Adrenal gland (tissue), 9 donors: ENCODE measurements at regions not wholly inside any gene's neighbourhood (a gene's known extent, or its start where the extent isn't known, plus 50 kb on each side); places are given as distances from the start of the nearest gene placed in this dataset.
A peak's percentile ranks its signal among the peaks of the same experiment; 100 is the strongest.

Experiments
- DNase-seq, 7 donors: peaks; one replicate each; pipeline ENCODE4 v3.0.0-alpha.2; 2019 to 2020
- H3K27ac ChIP-seq, 5 donors: fragments of 200-600 bp; sonication (generic) in 4 of 5; 1 replicate in 3 of 5; 2 replicates in 2 of 5; pipeline versions ENCODE4 v1.5.1 to v1.8.0; 2016 to 2020; ENCODE audit warnings: mild to moderate bottlenecking in 1 of 5
- H3K27me3 ChIP-seq: fragments of 200-600 bp; 2 replicates; pipeline ENCODE4 v1.8.0; 2021
- H3K36me3 ChIP-seq, 2 donors: fragments of 200-600 bp; replicated peaks in 1 of 2; 1 replicate in 1 of 2; 2 replicates in 1 of 2; pipeline versions ENCODE4 v1.5.1 to v1.8.0; 2018 to 2022
- H3K4me1 ChIP-seq, 2 donors: fragments of 200-600 bp; replicated peaks in 1 of 2; 1 replicate in 1 of 2; 2 replicates in 1 of 2; pipeline versions ENCODE4 v1.5.1 to v1.8.0; 2018 to 2021
- H3K4me3 ChIP-seq, 4 donors: fragments of 200-600 bp; sonication (generic) in 3 of 4; one replicate each; pipeline ENCODE4 v1.5.1; 2016 to 2018
- H3K9me3 ChIP-seq, 3 donors: fragments of 200-600 bp; sonication (generic) in 1 of 3; replicated peaks in 1 of 3; 1 replicate in 2 of 3; 2 replicates in 1 of 3; pipeline versions ENCODE4 v1.5.1 to v1.8.0; 2016 to 2021
- POLR2A ChIP-seq, 2 donors: fragments of 450-650 bp; IDR thresholded peaks; one replicate each; pipeline ENCODE4 v1.6.1; 2017; ENCODE audit warnings: antibody characterized with exemption in 2 of 2, mild to moderate bottlenecking in 2 of 2, moderate library complexity in 1 of 2
- WGBS, 4 donors: extraction: QIAGEN DNeasy Blood & Tissue Kit in 2 of 4; methylation state at CpG; one replicate each; pipeline versions ENCODE4 v1.1.5 to v1.1.7; 2013 to 2017; 5-methylcytosine and 5-hydroxymethylcytosine counted together
- intact Hi-C, 2 donors: fragments of 100-400 bp; cut with DNase I; formaldehyde crosslinking; loops; one replicate each; pipeline versions ENCODE4 v1.14.1 to v1.15.0; 2022 to 2023
- TF ChIP-seq, protein P1 (sequence below), 6 experiments: fragments of 450-650 bp in 4 of 6; fragments of 200-600 bp in 2 of 6; sonication (generic) in 1 of 6; IDR thresholded peaks; 1 replicate in 5 of 6; 2 replicates in 1 of 6; pipeline versions ENCODE4 v1.5.1 to v1.8.0; 2016 to 2021; ENCODE audit warnings: antibody characterized with exemption in 6 of 6, mild to moderate bottlenecking in 2 of 6, moderate library complexity in 1 of 6
- donor health status: healthy with polysubstance abuse.
- donor health status: Bipolar disorder and iron deficiency.
- donor health status: DM: yes; HTN: yes; CAD: no.
- donor health status: DM: no; HTN: no; CAD: no.
- donor health status: DM: no; HTN: no; CAD: no.

DNA sequence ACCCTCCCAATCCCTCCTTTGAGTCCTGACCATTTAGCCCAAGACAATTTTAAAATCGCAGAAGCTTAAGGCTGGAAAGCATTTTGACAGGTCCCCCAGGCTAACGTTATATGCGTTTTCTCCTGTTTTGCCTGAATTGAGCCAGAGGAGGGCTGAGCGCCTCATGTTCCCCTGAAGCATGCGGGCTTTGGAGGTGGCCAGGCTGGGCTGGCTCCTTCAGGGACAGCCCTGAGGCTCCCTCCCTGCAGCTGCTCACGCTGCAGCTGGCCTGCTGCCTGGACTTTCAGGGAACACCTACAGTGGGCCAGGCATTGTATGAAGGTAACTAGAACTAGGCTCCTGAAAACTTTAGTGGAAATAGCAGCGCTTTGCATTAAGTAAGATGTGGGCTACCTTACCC is 179.2 kb downstream of the ACKR3 start:
- no peak for TF ChIP-seq POLR2A (IDR thresholded peaks at IDR 0.05)
- TF ChIP-seq, protein P1, sequence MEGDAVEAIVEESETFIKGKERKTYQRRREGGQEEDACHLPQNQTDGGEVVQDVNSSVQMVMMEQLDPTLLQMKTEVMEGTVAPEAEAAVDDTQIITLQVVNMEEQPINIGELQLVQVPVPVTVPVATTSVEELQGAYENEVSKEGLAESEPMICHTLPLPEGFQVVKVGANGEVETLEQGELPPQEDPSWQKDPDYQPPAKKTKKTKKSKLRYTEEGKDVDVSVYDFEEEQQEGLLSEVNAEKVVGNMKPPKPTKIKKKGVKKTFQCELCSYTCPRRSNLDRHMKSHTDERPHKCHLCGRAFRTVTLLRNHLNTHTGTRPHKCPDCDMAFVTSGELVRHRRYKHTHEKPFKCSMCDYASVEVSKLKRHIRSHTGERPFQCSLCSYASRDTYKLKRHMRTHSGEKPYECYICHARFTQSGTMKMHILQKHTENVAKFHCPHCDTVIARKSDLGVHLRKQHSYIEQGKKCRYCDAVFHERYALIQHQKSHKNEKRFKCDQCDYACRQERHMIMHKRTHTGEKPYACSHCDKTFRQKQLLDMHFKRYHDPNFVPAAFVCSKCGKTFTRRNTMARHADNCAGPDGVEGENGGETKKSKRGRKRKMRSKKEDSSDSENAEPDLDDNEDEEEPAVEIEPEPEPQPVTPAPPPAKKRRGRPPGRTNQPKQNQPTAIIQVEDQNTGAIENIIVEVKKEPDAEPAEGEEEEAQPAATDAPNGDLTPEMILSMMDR (IDR thresholded peaks at IDR 0.05) = no peak
- Histone ChIP-seq H3K27ac (no peak overlapping the region), H3K36me3 (no peaks in the 10 kb centered on the region), H3K27me3 (no peaks in the 10 kb centered on the region), H3K9me3 (no peaks in the 10 kb centered on the region), H3K4me1 (no peaks in the 10 kb centered on the region), H3K4me3 (no peak overlapping the region)
- 53 to 84% (median 69%) methylated on average over 7 of the region's 7 CpGs for WGBS, 4 donors
- peak in 1 of 7 donors; percentile 45 for DNase-seq
- intact Hi-C loops = no loop called here

DNA sequence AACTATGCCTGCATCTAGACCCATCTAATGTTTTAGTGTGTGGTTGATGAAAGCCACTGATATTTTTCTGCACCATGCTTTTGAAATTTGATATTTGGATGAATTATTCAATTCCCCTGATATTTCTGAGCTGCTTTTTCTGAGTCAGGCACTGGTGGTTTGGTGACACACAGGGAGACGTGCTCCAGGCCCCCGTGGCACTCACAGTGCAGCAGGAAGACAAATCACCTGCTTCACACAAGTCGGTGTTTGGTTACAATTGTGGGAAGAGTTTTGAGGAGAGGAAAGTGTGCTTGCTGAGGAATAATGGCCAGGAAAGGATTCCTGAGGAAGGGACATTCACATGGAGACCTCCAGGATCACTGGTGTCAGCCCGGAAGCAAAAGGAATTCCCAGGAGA is 179.7 kb downstream of the ACKR3 start:
- no peak overlapping the region for H3K4me3 ChIP-seq
- DNase-seq = no peak
- H3K4me1 ChIP-seq = no peaks in the 10 kb centered on the region
- no peaks in the 10 kb centered on the region for H3K9me3 ChIP-seq
- H3K36me3 ChIP-seq = no peaks in the 10 kb centered on the region
- no peak overlapping the region for H3K27ac ChIP-seq
- no peaks in the 10 kb centered on the region for H3K27me3 ChIP-seq
- TF ChIP-seq POLR2A (IDR thresholded peaks at IDR 0.05) = no peak
- TF ChIP-seq, protein P1 (IDR thresholded peaks at IDR 0.05) = no peak
- intact Hi-C loops = no loop called here
- 52 to 70% (median 62%) methylated on average over 4 of the region's 4 CpGs for WGBS, 4 donors

DNA sequence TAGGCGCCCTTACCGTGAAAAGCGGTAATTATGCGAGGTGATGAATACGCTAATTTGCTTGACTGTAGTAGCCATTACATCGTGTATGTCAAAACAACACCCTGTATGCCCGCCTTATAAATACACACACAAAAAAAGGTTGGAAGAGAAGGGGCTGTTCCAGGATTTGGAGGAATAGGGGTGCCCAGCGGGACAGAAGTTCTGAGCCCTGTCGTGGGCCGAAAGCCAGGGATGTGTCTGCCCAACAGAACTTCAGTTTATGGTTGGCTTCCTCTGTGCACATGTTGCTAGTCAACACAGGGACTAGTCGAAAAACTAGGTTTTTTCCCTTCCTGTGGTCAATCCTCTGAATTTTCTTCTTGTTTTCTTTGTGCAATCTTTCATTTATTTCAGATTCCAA is 182.5 kb downstream of the ACKR3 start:
- DNase-seq = peak in 1 of 7 donors; percentile 6
- Histone ChIP-seq H3K4me3 (no peak overlapping the region), H3K4me1 (no peaks in the 10 kb centered on the region), H3K27me3 (no peaks in the 10 kb centered on the region), H3K9me3 (no peaks in the 10 kb centered on the region), H3K36me3 (no peaks in the 10 kb centered on the region), H3K27ac (no peak overlapping the region)
- 88 to 95% (median 92%) methylated on average over 11 of the region's 11 CpGs for WGBS, 4 donors
- TF ChIP-seq POLR2A (IDR thresholded peaks at IDR 0.05) = no peak
- TF ChIP-seq, protein P1 (IDR thresholded peaks at IDR 0.05) = no peak
- intact Hi-C loops = no loop called here

DNA sequence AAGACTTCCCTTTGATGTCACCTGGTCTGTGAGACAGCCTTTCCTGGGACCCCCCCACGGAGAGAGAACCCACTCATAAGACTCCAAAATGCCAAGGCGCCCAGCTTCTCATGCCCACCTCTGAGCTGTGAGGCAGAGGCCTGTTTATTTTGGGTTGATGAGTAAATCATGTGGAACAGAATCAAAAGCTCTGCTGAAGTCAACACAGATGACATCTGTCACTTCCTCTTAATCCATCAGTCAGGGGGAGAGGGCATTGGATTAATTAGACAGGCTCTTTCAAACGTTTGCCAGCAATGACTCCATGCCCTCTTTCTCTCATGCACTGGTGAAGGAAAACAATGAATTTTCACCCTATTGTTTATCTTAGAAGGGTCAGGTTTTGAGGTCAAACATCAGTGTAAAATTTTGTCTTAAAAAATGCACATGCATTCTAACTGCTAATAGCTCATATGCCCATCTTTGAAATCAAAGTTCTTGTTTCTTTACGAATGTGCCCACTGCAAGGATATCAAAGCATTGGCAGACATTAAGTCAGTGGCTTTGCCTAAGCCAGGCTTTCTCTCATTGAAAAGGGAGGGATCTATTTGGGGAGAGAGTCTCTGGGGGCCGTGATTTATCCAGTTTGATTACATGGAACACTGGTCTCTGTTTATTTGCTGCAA is 184.1 kb downstream of the ACKR3 start:
- Histone ChIP-seq H3K36me3 (no peaks in the 10 kb centered on the region), H3K4me3 (no peak overlapping the region), H3K4me1 (no peaks in the 10 kb centered on the region), H3K9me3 (no peaks in the 10 kb centered on the region), H3K27me3 (no peaks in the 10 kb centered on the region), H3K27ac (no peak overlapping the region)
- TF ChIP-seq, protein P1 (IDR thresholded peaks at IDR 0.05) = no peak
- no peak for TF ChIP-seq POLR2A (IDR thresholded peaks at IDR 0.05)
- intact Hi-C loops = no loop called here
- 64 to 73% (median 69%) methylated on average over 5 of the region's 5 CpGs for WGBS, 4 donors
- DNase-seq = peak in 1 of 7 donors; percentile 38
